NCI-H345 (cell line): ENCODE measurements at regions not wholly inside any gene's neighbourhood (a gene's known extent, or its start where the extent isn't known, plus 50 kb on each side); places are given as distances from the start of the nearest gene placed in this dataset.
"Not testable (repeated sequence)": the region's sequence is repeated elsewhere in the genome, so short reads cannot be mapped to it uniquely, and the experiment has no call there.

Experiments used
- DNase-seq: peaks from one replicate; lab custom pipeline; 2025; lab: John Stamatoyannopoulos, UW

- no peak for DNase-seq
These were observed 270.7 kb upstream of the SOX9 start for GRCh38 chr17:71849783-71850768.

GRCh38 chr17:71850812-71851211, 270.0 kb upstream of the SOX9 start:
- DNase-seq: no peak

DNA sequence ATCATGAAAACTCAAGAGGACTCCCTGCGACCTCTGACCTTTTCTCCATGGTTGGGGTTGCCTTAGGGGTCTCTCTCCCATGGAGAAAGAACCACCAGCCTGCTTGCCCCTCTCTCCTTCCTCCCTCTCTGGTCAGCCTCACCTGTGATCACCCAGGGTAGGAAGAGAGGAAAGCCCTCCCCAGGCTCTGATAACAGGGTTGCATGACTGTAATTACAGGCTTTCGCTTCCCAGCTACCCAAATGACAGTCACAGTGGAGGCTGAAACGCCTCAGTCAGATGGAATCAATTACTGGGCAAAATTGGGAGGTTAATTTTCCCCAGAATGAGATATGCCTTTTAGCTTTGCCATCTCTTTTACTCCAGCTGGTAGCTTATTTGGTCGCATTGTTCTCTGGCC, 265.8 kb upstream of the SOX9 start:
- no peak for DNase-seq

DNA sequence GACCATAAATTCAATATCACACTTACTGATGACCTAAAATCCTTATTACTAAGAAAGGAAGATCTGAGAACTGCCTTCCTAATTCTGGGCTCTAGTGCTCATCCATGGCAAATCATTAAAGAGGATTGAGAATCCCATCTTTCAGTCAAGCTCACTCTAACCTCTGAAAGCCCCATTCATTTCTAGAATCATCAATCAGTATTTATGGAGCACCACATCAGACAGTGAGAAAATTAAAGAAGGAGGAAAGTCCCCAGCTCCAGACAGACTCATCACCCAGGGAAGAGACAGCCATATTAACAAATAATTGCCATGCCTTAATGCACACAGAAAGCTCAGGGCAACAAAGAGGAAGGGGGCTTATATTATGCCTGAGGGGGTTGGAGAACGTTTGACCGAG, 256.1 kb upstream of the SOX9 start:
- no peak for DNase-seq

DNA sequence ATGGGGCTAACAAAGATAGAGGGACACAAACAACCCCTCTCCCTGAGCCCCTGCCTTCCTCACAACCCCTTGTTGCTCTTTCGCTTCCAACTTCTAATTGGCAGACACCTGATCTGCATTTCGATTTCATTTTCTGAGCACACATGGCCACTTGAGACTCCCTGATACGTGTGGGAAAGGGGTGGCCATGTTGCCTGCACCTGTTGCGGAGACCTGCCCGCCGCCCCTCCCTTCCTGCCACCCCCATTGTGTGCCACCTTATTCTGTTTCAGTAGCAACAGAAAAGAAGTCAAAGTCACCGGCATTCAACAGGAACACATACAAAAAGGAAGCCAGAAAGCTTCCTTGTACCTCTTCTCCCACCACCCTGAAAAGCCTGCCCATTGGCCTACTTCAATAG, 254.7 kb upstream of the SOX9 start:
- DNase-seq: no peak

DNA sequence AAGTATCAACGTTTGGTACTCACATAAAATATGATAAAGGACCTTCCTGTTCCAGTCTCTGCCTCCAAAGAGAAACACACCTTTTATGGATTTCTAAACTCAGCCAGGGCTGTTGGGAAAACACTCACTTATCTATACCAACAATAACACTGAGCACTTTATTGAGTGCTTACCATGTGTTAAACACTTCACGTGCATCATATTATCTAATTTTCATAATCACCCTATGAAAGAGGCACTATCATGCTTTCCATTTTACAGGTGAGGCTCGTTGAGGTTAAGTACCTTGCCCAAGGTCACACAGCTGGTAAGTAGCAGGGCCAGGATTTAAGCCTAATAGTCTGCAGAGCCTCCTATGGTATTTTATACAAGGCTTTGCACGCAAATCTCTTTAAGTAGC, 251.5 kb upstream of the SOX9 start:
- DNase-seq: no peak

DNA sequence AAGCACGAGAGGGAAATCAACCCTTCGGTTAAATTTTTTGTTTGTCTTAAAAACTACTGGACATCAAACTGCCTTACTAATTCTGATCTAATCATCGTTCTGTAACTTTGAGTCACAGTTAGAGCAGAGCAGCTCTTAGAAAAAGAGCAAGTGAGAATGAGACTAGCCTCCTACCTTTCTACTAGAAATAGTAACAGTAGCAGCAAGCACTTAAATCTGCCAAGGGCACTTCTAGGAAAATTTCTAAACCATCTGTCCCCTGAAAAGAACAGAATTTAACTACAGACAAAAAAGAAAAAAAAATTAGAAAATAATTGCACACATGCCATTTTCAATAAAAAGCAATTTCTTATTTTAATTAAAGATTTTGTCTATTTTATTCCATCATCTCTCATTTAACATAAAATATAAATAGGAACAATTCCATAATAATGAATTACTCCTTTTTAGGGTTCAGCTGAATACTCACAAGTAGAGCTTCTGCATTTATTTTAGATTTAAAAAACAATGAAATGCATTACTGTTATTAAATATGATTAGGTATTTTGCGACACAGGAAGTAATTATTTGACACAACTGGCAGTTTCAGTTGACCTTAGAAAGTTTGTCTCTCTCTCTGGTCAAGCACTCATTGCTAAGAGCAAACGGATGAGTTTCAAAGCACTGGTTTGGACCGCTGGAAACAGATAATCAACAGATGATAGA, 250.8 kb upstream of the SOX9 start:
- DNase-seq: no peak

GRCh38 chr17:71870546-71870862, 250.3 kb upstream of the SOX9 start:
- DNase-seq: no peak

DNA sequence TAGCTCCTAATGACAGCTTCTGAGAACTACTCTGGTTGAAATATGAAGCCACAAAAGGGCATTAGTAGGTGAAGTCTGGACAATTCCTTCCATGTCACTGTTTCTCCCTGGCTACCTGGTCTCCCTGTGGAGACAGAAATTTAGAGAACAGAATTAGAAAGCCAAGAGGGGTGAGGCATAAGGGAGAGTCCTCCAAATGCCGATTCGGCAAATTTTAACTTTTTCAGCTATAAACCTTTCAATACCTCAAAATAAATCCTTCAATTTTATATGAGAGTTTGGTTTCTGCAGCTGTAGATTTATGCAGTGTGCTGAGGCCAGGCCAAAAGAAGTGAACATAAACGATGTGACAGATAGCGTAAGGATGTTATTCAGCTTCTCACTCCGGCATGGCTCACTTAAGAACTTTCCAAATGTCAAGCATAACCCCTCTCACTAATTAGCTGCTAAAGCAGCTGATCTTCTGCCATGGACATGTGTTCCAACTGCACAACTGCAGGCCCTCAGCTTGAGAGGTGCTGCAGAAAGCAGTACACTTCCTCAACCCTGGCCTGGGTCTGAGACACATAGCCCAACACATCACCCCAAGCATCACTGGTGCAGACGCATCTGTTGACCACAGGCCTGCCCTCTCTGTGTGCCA, 247.9 kb upstream of the SOX9 start:
- no peak for DNase-seq

DNA sequence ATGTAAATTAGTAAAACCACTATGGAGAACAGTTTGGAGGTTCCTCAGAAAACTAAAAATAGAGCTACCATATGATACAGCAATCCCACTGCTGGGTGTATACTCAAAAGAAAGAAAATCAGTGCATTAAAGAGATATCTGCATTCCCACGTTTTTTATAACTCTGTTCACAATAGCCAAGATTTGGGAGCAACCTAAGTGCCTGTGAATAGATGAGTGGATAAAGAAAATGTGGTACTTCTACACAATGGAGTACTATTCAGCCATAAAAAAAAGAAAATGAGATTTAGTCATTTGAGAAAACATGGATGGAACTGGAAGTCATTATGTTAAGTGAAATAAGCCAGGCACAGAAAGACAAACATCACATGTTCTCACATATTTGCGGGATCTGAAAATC, 246.0 kb upstream of the SOX9 start:
- not testable (repeated sequence) for DNase-seq

GRCh38 chr17:71878271-71878670, 242.5 kb upstream of the SOX9 start:
- DNase-seq: no peak

DNA sequence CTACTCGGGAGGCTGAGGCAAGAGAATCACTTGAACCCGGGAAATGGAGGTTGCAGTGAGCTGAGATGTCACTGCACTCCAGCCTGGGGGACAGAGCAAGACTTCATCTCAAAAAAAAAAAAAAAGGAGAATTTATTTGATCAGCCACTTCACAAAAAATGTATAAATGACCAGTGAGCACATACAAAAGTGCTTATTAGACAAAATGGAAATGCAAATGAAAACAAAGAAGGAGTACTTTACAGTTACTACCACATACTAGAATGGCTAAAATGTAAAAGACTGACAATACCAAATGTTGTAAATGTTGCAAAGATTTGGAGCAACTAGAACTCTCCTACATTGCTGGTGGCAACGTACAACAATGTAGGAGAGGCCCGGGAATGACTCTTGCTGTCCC, 241.8 kb upstream of the SOX9 start:
- no peak for DNase-seq

- DNase-seq: no peak
These were observed 239.8 kb upstream of the SOX9 start for GRCh38 chr17:71881041-71881440.

GRCh38 chr17:71881581-71881980, 239.2 kb upstream of the SOX9 start:
- no peak for DNase-seq

DNA sequence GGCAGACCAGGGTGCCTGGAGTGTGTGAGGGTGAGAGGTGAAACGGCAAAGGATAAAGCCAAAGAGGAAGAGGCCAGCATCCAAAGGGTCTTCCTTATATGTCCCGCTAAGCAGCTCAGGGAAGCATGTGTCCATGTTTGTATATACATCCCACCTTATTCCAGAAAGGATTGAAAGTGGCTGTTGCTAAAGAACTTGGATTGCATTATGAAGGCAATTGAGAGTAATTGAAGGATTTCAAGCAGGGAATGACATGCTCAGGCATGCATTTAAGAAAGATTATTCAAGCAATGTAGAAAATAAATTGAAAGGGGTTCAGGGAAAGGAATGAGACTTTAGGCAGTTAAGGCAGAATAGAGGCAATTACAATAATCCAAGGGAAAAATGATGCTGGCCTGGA, 237.6 kb upstream of the SOX9 start:
- DNase-seq: no peak

DNA sequence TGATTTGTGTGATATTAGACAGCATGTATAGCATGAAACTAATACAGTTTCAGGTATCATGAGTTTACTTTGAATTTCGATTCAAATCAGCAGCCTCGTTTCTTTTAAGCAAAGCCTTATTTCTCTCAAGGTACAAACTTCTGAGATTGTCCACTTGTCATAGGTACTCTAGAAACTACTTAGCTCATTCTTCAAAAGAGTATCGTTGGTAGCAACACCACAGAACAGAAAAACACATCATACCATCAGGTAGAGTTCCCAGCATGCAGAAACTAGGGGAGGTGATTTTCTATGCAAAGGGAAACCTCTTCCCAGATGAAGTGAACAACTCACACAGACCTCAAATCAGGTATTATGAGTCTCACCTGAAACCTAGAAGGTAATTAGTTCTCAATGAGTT, 237.0 kb upstream of the SOX9 start:
- DNase-seq: no peak

DNA sequence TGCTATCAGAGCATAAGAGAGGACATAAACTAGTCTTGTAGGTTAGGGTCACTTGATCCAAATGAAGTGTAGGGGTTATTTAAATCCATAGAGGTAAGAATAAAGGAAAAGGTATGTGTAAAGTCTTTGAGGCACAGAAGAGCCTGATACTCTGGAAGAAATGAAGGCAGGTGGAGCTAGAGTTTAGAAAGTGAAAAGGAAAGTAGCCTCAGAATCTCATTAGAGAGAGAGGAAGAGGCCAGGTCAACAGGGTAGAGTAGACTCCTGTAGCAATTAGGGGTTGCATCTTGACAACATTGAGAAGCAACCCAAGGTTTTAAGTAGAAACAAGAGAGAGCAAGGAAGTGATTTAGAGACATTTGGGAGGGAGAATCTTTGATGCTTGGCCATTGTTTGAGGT, 235.2 kb upstream of the SOX9 start:
- no peak for DNase-seq

DNA sequence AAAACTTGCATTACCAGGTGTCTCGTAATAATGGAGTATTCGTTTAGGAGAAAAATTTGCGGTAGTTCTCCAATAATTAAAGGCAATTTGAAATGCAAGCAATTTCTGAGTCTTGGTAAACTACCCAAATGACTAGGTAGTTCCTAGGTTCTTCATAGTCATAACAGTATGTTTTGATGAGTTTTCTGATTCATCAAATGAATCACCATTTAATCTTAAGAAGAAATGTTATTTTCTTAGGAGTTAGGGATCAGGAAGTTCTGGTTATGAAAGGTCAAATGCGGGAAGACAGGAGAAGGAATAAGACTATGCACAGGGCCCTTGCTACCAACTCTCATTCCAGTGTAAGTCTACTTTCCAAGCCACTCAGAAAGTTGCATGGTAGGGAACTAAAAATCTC, 221.5 kb upstream of the SOX9 start:
- no peak for DNase-seq

DNA sequence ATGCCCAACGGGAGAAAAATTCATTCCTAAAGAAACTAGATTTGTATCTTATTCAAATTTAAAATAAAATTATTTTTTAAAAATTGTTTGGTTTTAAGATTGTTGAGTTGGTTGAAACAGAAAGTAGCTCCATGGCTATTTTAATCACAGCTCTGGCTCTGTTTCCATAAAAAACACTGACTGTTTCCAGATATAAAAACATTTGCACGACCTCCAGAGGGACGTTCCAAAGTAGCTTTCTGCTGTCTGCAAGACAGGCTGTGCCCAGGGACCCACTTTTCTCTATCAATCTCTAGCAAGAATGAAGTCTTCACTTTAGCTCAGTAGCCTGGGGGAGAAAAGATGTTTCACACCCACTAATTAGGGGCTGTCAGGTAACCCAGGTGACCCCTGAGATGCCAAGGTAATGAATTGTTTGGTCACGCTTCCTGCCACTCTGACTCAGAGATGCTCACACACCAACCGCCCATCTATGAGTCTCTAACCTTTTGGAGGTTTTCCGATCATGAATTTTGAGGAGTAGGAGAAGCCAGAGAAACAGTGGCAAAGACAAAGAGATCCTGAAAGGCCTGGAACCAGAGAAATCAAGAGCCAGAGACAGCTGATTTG, 220.1 kb upstream of the SOX9 start:
- no peak for DNase-seq

GRCh38 chr17:71902894-71903506, 217.8 kb upstream of the SOX9 start:
- no peak for DNase-seq

DNA sequence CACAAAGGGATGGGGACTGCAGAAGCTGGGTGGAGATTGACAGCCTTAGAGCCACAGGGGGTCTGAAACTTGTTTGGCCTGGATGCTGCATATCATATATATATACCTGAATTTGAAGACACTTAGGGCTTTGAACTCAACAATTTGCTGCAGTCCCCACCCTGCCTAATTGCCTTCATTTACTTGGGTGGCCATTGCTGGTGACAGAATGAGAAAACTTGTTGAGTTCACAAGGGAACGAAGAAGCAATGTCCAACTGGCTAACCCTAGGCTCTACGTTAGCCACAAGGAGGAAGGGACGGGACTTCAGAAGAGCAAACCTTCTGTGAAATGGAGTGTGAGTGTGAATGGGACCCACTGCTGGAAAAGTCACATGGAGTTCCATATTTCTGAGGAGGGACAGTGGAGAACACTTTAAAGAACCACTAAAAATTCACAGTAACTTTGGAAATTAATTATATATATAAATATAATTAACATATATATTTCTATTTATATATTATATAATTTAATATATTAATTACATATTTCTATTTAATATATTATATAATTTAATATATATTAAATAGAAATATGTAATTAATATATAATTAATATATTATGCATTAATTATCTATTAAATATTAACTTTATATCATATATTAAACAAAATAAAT, 215.3 kb upstream of the SOX9 start:
- no peak for DNase-seq

- DNase-seq: no peak
These were observed 211.7 kb upstream of the SOX9 start for GRCh38 chr17:71909155-71909554.
